Neural cell (in vitro differentiated cells): ENCODE measurements at regions not wholly inside any gene's neighbourhood (a gene's known extent, or its start where the extent isn't known, plus 50 kb on each side); places are given as distances from the start of the nearest gene placed in this dataset.

ENCODE experiments used
- EP300 ChIP-seq: fragments of 450-650 bp; conservative IDR thresholded peaks from 2 replicates; pipeline ENCODE4 v1.6.1; 2014; ENCODE audit warnings: antibody characterized with exemption, mild to moderate bottlenecking, moderate library complexity; ENCODE audit not compliant: poor library complexity, severe bottlenecking
- EZH2 ChIP-seq: fragments of 200-600, 300-800 bp; shearing (Covaris generic), sonication (generic); IDR thresholded peaks from 2 replicates; pipeline ENCODE4 v1.6.1; 2014; ENCODE audit warnings: antibody characterized with exemption, low read length, borderline replicate concordance, mild to moderate bottlenecking; ENCODE audit not compliant: insufficient read depth, poor library complexity, severe bottlenecking
- REST ChIP-seq: IDR thresholded peaks from 2 replicates; pipeline ENCODE4 v1.6.1; 2012; ENCODE audit warnings: borderline replicate concordance
- SMC3 ChIP-seq: fragments of 450-650 bp; conservative IDR thresholded peaks from 2 replicates; pipeline ENCODE4 v1.6.1; 2014; ENCODE audit warnings: antibody characterized with exemption, mild to moderate bottlenecking, moderate library complexity; ENCODE audit not compliant: poor library complexity
- TF ChIP-seq, protein P1 (sequence below): fragments of 450-650 bp; IDR thresholded peaks from 2 replicates; pipeline ENCODE4 v1.5.1; 2014; ENCODE audit warnings: antibody characterized with exemption, mild to moderate bottlenecking, moderate library complexity; ENCODE audit not compliant: poor library complexity, severe bottlenecking

DNA sequence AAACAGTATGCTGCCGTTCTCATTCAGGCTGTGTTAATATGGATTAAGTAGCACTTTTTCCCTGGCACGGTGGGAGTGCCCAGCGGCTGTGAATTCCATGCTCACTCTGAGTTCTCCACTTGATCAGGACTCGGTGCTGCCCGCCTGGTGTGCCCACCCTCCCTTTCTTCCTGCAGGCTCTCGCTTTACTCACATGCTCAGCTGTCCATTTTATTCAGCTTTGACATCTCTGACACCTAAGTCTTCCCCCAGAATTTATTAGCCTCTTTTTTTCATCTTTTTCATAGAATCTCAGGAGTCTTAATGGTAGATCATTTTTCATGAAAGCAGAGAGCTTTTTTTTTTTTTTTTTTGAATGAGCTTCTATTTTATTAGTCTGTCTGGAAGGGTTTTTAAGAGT lies 626.5 kb downstream of the IRX1 start:
- TF ChIP-seq SMC3 = no peak
- TF ChIP-seq, protein P1, sequence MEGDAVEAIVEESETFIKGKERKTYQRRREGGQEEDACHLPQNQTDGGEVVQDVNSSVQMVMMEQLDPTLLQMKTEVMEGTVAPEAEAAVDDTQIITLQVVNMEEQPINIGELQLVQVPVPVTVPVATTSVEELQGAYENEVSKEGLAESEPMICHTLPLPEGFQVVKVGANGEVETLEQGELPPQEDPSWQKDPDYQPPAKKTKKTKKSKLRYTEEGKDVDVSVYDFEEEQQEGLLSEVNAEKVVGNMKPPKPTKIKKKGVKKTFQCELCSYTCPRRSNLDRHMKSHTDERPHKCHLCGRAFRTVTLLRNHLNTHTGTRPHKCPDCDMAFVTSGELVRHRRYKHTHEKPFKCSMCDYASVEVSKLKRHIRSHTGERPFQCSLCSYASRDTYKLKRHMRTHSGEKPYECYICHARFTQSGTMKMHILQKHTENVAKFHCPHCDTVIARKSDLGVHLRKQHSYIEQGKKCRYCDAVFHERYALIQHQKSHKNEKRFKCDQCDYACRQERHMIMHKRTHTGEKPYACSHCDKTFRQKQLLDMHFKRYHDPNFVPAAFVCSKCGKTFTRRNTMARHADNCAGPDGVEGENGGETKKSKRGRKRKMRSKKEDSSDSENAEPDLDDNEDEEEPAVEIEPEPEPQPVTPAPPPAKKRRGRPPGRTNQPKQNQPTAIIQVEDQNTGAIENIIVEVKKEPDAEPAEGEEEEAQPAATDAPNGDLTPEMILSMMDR = no peak
- no peak for TF ChIP-seq EZH2
- no peak for TF ChIP-seq EP300
- no peak for TF ChIP-seq REST
